Sigmoid colon (tissue), 6 donors: ENCODE measurements at regions not wholly inside any gene's neighbourhood (a gene's known extent, or its start where the extent isn't known, plus 50 kb on each side); places are given as distances from the start of the nearest gene placed in this dataset.

Experiments used
- DNase-seq: peaks from one replicate; pipeline ENCODE4 v3.0.0-alpha.2; 2019
- H3K27ac ChIP-seq, 4 donors: fragments of 200-600 bp; sonication (generic); one replicate each; pipeline ENCODE4 v1.5.1; 2016 to 2019; ENCODE audit warnings: mild to moderate bottlenecking in 1 of 4
- H3K27me3 ChIP-seq, 3 donors: fragments of 200-600 bp; sonication (generic); one replicate each; pipeline ENCODE4 v1.5.1; 2019; ENCODE audit warnings: mild to moderate bottlenecking in 1 of 3
- H3K36me3 ChIP-seq, 4 donors: fragments of 200-600 bp; sonication (generic); one replicate each; pipeline ENCODE4 v1.5.1; 2016 to 2019
- H3K4me1 ChIP-seq, 4 donors: fragments of 200-600 bp; sonication (generic); one replicate each; pipeline ENCODE4 v1.5.1; 2017 to 2019
- H3K4me3 ChIP-seq, 4 donors: fragments of 200-600 bp; sonication (generic); one replicate each; pipeline ENCODE4 v1.5.1; 2017 to 2019; ENCODE audit warnings: mild to moderate bottlenecking in 2 of 4, moderate library complexity in 1 of 4
- H3K9me3 ChIP-seq, 4 donors: fragments of 200-600 bp in 3 of 4; sonication (generic) in 3 of 4; one replicate each; pipeline versions ENCODE4 v1.5.1 to v1.6.1; 2013 to 2019
- CTCF ChIP-seq, 4 experiments: fragments of 450-650 bp in 3 of 4; fragments of 200-600 bp in 1 of 4; IDR thresholded peaks; one replicate each; pipeline ENCODE4 v1.5.1; 2016 to 2019; ENCODE audit warnings: antibody characterized with exemption in 4 of 4, mild to moderate bottlenecking in 3 of 4, moderate library complexity in 2 of 4
- EP300 ChIP-seq, 4 donors: sonication (generic); formaldehyde crosslinking; IDR thresholded peaks; one replicate each; pipeline ENCODE4 v1.6.1; 2017; ENCODE audit warnings: antibody characterized with exemption in 4 of 4
- POLR2A ChIP-seq, 2 donors: fragments of 450-650 bp; IDR thresholded peaks; one replicate each; pipeline ENCODE4 v1.6.1; 2016; ENCODE audit warnings: antibody characterized with exemption in 2 of 2, mild to moderate bottlenecking in 2 of 2, moderate library complexity in 2 of 2
- POLR2AphosphoS5 ChIP-seq, 4 donors: sonication (generic); formaldehyde crosslinking; IDR thresholded peaks; one replicate each; pipeline ENCODE4 v1.6.1; 2017; ENCODE audit warnings: antibody characterized with exemption in 4 of 4
- WGBS, 2 donors: extraction: QIAGEN DNeasy Blood & Tissue Kit; methylation state at CpG; one replicate each; pipeline ENCODE4 v1.1.7; 2013; 5-methylcytosine and 5-hydroxymethylcytosine counted together
- intact Hi-C: fragments of 100-400 bp; cut with DNase I; formaldehyde crosslinking; loops from one replicate; pipeline ENCODE4 v1.15.1; 2023
- donor health status: healthy with polysubstance abuse.
- donor health status: healthy.

DNA sequence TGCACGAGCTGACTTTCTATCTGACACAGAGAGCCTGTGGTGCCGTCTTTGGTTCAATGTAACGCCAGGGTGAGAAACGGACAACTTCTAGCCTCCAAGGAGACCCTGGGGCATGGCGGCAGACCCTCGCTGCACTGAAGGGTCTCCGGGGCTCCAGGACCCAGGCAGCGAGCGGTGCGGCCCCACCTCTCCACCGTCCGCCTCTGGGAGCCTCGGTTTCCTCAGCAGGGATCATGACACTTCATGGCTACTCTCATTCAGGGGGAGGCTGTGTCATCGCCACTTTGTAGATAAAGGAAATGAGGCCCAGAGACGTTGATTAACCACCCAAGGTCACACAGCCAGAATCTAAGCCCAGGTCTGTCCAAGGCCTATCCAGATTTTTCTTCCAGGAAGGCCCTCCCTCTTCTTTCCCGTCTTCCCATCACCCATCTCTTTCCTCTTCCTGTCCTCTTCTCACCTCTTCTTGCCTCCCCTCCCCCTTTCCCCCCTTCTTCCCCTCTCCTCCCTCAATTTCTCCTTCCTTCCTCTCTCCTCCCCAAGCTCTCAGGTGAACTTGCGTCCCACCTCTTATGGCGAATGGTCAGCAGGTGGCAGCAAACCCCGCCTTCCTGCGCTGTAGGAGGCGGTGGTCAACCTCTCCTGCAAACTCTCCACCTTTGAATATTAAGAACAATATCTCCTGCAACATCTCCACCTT, 69.3 kb upstream of the HMX1 start:
- no peak overlapping the region for H3K27ac ChIP-seq
- 59 to 66% methylated on average over 21 of the region's 21 CpGs for WGBS, 2 donors
- H3K9me3 ChIP-seq: no peaks in the 10 kb centered on the region
- no peaks in the 10 kb centered on the region for H3K36me3 ChIP-seq
- TF ChIP-seq EP300 (IDR thresholded peaks at IDR 0.05): no peak
- TF ChIP-seq POLR2AphosphoS5 (IDR thresholded peaks at IDR 0.05): no peak
- no peak for TF ChIP-seq CTCF (IDR thresholded peaks at IDR 0.05)
- no peak for TF ChIP-seq POLR2A (IDR thresholded peaks at IDR 0.05)
- H3K27me3 ChIP-seq: peaks cover 0 to 37% (median 20%) of the 10 kb centered on the region in 3 donors
- H3K4me1 ChIP-seq: no peaks in the 10 kb centered on the region
- H3K4me3 ChIP-seq: no peak overlapping the region
- DNase-seq: no peak
- intact Hi-C loops: no loop called here

DNA sequence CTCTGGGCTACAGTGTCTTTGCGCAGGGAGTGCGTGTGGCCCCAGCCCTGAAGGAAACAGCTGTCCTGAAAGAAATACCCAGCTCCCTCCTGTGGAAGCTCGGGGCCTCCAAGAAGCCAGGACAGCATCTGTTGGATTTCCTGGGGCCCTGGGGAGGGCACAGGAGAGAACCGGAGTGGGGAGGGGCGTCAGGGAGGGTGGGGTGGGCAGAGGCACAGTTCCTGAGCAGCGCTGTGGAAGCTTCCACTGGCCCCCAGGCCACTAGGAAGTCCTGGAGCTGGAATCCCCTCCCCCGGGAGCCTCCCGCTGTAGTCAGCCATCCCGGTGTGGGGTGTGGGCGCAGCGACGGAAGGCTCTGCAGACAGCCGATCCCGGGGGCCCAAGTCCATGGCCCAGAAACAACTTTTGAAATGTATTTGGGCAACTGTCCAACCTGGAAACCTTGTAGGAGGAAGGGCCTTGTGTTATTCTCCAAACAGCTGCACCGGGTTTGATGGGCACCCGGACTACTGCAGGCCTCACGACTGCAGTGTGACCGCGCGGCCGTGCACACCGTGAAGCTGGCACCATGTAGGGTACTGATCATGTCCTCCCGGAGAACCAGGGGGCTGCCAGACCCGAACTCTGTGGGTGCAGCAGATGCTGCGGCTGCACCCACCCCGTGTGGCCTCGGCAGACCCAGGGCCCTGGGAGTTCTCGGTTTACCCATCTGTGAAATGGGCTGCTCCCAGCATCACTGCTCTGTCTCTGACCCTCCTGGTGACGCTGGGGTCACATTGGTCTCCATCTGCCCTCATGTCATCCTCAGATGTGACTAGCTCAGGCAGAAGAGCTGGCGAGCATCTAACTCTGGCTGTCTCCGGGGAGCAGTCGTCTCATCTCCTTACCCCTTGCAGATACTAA, 68.5 kb upstream of the HMX1 start:
- H3K36me3 ChIP-seq: no peaks in the 10 kb centered on the region
- no peak for TF ChIP-seq EP300 (IDR thresholded peaks at IDR 0.05)
- TF ChIP-seq POLR2AphosphoS5 (IDR thresholded peaks at IDR 0.05): no peak
- no peak for TF ChIP-seq CTCF (IDR thresholded peaks at IDR 0.05)
- no peaks in the 10 kb centered on the region for H3K9me3 ChIP-seq
- H3K4me3 ChIP-seq: no peak overlapping the region
- intact Hi-C loops: no loop called here
- no peak for DNase-seq
- 25 to 38% methylated on average over 32 of the region's 32 CpGs for WGBS, 2 donors
- no peak overlapping the region for H3K27ac ChIP-seq
- peaks cover 0 to 37% (median 20%) of the 10 kb centered on the region in 3 donors for H3K27me3 ChIP-seq
- H3K4me1 ChIP-seq: no peaks in the 10 kb centered on the region

DNA sequence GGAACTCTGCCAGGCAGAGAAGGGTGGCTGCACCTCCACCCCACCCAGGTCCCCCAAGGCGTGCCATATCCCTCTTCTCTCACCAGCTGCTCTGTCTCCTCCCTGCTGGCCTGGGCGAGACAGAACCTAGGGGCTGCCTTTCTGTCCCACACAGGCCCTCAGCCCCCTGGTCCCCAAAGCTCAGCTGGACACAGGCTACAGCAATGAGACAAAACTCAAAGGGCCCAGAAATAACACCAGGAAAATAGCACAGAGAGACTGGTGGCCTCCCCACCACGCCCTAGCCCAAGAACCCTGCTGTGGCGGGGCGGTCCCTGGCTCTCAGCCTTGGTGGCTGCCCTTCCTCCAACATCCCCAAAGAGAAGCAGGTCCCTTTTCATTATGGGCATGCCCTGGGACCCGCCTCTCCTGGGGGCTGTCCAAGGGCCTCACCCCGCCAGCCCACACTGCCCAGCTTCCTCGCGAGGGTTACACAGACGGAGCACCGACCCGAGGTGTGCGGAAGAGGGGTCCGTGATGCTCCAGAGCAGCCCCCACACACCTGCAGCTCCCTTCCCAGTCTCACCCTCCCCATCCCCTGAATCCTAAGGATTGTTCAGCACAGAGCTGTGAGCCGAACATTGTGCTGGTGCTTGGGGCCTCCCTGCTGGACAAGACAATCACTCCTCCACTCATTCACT, 67.7 kb upstream of the HMX1 start:
- Histone ChIP-seq H3K36me3 (no peaks in the 10 kb centered on the region), H3K27ac (no peak overlapping the region), H3K27me3 (peaks cover 0 to 37% (median 20%) of the 10 kb centered on the region in 3 donors), H3K9me3 (no peaks in the 10 kb centered on the region), H3K4me3 (no peak overlapping the region), H3K4me1 (no peaks in the 10 kb centered on the region)
- intact Hi-C loops: no loop called here
- no peak for DNase-seq
- 17 to 35% methylated on average over 15 of the region's 15 CpGs for WGBS, 2 donors
- TF ChIP-seq POLR2AphosphoS5 (IDR thresholded peaks at IDR 0.05): no peak
- TF ChIP-seq CTCF (IDR thresholded peaks at IDR 0.05): no peak
- TF ChIP-seq EP300 (IDR thresholded peaks at IDR 0.05): no peak

GRCh38 chr4:8938623-8939022, 67.0 kb upstream of the HMX1 start:
- Histone ChIP-seq H3K27me3 (peaks cover 0 to 37% (median 20%) of the 10 kb centered on the region in 3 donors), H3K4me1 (no peaks in the 10 kb centered on the region), H3K27ac (no peak overlapping the region), H3K36me3 (no peaks in the 10 kb centered on the region), H3K9me3 (no peaks in the 10 kb centered on the region), H3K4me3 (no peak overlapping the region)
- no peak for DNase-seq
- WGBS, 2 donors: 54 to 77% methylated on average over 5 of the region's 5 CpGs
- intact Hi-C loops: no loop called here
- TF ChIP-seq CTCF (IDR thresholded peaks at IDR 0.05) (no peak), POLR2A (IDR thresholded peaks at IDR 0.05) (no peak), POLR2AphosphoS5 (IDR thresholded peaks at IDR 0.05) (no peak), EP300 (IDR thresholded peaks at IDR 0.05) (no peak)
